ENCODE measurements at regions not wholly inside any gene's neighbourhood (a gene's known extent, or its start where the extent isn't known, plus 50 kb on each side); places are given as distances from the start of the nearest gene placed in this dataset.

- Histone ChIP-seq H3K4me1 (ENCODE audit: control insufficient read depth, low read length) (no peaks in the 10 kb centered on the region), H3K4me3 (ENCODE audit: low read length) (no peak overlapping the region), H3K79me2 (ENCODE audit: control insufficient read depth, low read length) (no peaks in the 10 kb centered on the region), H3K27me3 (ENCODE audit: control insufficient read depth, low read length) (no peaks in the 10 kb centered on the region), H3K4me2 (ENCODE audit: low read length) (no peak overlapping the region), H3F3A (ENCODE audit: control insufficient read depth, insufficient read depth) (no peaks in the 10 kb centered on the region), H3K9me3 (ENCODE audit: control insufficient read depth, insufficient read depth, low read length) (no peaks in the 10 kb centered on the region), H3K27ac (ENCODE audit: low read depth, low read length) (no peak overlapping the region), H4K20me1 (ENCODE audit: control insufficient read depth, insufficient read depth, low read depth, low read length) (no peaks in the 10 kb centered on the region), H3K36me3 (ENCODE audit: control insufficient read depth, low read length) (no peaks in the 10 kb centered on the region), H3K9me2 (replicated peaks; ENCODE audit: control insufficient read depth, low read length) (no peaks in the 10 kb centered on the region)
- TF ChIP-seq CTCF (IDR thresholded peaks at IDR 0.05; ENCODE audit: low read depth, low read length, poor library complexity, severe bottlenecking) (no peak), EZH2phosphoT487 (IDR thresholded peaks at IDR 0.05; ENCODE audit: borderline replicate concordance, low read length) (no peak)
Observed at GRCh38 chr4:45620808-45621207, 503.0 kb downstream of the GABRG1 start.

GRCh38 chr4:45596379-45597101, 527.3 kb downstream of the GABRG1 start:
- no peaks in the 10 kb centered on the region for H3K79me2 ChIP-seq (ENCODE audit: control insufficient read depth, low read length)
- H3K4me2 ChIP-seq (ENCODE audit: low read length) = no peak overlapping the region
- H3K36me3 ChIP-seq (ENCODE audit: control insufficient read depth, low read length) = no peaks in the 10 kb centered on the region
- H3K4me1 ChIP-seq (ENCODE audit: control insufficient read depth, low read length) = no peaks in the 10 kb centered on the region
- H3K9me3 ChIP-seq (ENCODE audit: control insufficient read depth, insufficient read depth, low read length) = no peaks in the 10 kb centered on the region
- TF ChIP-seq EZH2phosphoT487 (IDR thresholded peaks at IDR 0.05; ENCODE audit: borderline replicate concordance, low read length) = no peak
- TF ChIP-seq CTCF (IDR thresholded peaks at IDR 0.05; ENCODE audit: low read depth, low read length, poor library complexity, severe bottlenecking) = no peak
- no peaks in the 10 kb centered on the region for H4K20me1 ChIP-seq (ENCODE audit: control insufficient read depth, insufficient read depth, low read depth, low read length)
- no peaks in the 10 kb centered on the region for H3F3A ChIP-seq (ENCODE audit: control insufficient read depth, insufficient read depth)
- H3K9me2 ChIP-seq (replicated peaks; ENCODE audit: control insufficient read depth, low read length) = no peaks in the 10 kb centered on the region
- H3K4me3 ChIP-seq (ENCODE audit: low read length) = no peak overlapping the region
- no peak overlapping the region for H3K27ac ChIP-seq (ENCODE audit: low read depth, low read length)
- H3K27me3 ChIP-seq (ENCODE audit: control insufficient read depth, low read length) = no peaks in the 10 kb centered on the region

GRCh38 chr4:45580334-45580733, 543.5 kb downstream of the GABRG1 start:
- Histone ChIP-seq H3K9me2 (replicated peaks; ENCODE audit: control insufficient read depth, low read length) (no peaks in the 10 kb centered on the region), H3K4me3 (ENCODE audit: low read length) (no peak overlapping the region)

More at GRCh38 chr4:45580334-45580733, 543.5 kb downstream of the GABRG1 start:
- Histone ChIP-seq H3K4me1 (ENCODE audit: control insufficient read depth, low read length) (no peaks in the 10 kb centered on the region), H4K20me1 (ENCODE audit: control insufficient read depth, insufficient read depth, low read depth, low read length) (no peaks in the 10 kb centered on the region), H3K9me3 (ENCODE audit: control insufficient read depth, insufficient read depth, low read length) (no peaks in the 10 kb centered on the region), H3K4me2 (ENCODE audit: low read length) (no peak overlapping the region), H3F3A (ENCODE audit: control insufficient read depth, insufficient read depth) (no peaks in the 10 kb centered on the region), H3K36me3 (ENCODE audit: control insufficient read depth, low read length) (no peaks in the 10 kb centered on the region), H3K27me3 (ENCODE audit: control insufficient read depth, low read length) (no peaks in the 10 kb centered on the region), H3K79me2 (ENCODE audit: control insufficient read depth, low read length) (no peaks in the 10 kb centered on the region), H3K27ac (ENCODE audit: low read depth, low read length) (no peak overlapping the region)
- no peak for TF ChIP-seq CTCF (IDR thresholded peaks at IDR 0.05; ENCODE audit: low read depth, low read length, poor library complexity, severe bottlenecking)
- no peak for TF ChIP-seq EZH2phosphoT487 (IDR thresholded peaks at IDR 0.05; ENCODE audit: borderline replicate concordance, low read length)

Data from DOHH2 (cell line).